Body of pancreas (tissue), 4 donors: ENCODE measurements at regions not wholly inside any gene's neighbourhood (a gene's known extent, or its start where the extent isn't known, plus 50 kb on each side); places are given as distances from the start of the nearest gene placed in this dataset.

Experiments used
- POLR2A ChIP-seq, 3 donors: fragments of 450-650 bp; IDR thresholded peaks; one replicate each; pipeline ENCODE4 v1.6.1; 2016; ENCODE audit warnings: antibody characterized with exemption in 3 of 3, mild to moderate bottlenecking in 2 of 3
- TF ChIP-seq, protein P1 (sequence below), 7 experiments: fragments of 450-650 bp in 4 of 7; fragments of 200-600 bp in 3 of 7; sonication (generic) in 3 of 7; IDR thresholded peaks; one replicate each; pipeline ENCODE4 v1.5.1; 2016 to 2019; ENCODE audit warnings: antibody characterized with exemption in 7 of 7

DNA sequence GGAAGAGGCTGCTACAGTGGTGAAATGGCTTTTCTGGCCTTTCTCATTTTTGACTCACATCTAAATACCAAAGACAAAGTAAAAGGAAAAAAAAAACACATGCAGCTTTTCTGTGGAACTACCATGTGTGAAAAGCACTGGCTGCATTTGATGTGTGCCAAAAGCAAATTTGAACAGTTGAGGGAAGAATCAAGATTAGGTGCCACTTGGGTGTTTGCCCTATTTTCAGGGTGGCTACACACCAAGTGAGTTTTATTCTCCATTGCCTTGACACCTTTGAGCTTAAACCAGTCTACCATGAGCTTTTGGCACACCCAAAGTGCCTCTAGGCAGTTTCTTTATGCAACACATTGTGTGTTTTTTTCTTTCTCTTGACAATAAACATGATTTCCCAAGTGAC is 423.9 kb downstream of the FAM133A start:
- no peak for TF ChIP-seq POLR2A (IDR thresholded peaks at IDR 0.05)
- TF ChIP-seq, protein P1, sequence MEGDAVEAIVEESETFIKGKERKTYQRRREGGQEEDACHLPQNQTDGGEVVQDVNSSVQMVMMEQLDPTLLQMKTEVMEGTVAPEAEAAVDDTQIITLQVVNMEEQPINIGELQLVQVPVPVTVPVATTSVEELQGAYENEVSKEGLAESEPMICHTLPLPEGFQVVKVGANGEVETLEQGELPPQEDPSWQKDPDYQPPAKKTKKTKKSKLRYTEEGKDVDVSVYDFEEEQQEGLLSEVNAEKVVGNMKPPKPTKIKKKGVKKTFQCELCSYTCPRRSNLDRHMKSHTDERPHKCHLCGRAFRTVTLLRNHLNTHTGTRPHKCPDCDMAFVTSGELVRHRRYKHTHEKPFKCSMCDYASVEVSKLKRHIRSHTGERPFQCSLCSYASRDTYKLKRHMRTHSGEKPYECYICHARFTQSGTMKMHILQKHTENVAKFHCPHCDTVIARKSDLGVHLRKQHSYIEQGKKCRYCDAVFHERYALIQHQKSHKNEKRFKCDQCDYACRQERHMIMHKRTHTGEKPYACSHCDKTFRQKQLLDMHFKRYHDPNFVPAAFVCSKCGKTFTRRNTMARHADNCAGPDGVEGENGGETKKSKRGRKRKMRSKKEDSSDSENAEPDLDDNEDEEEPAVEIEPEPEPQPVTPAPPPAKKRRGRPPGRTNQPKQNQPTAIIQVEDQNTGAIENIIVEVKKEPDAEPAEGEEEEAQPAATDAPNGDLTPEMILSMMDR (IDR thresholded peaks at IDR 0.05): no peak
